ENCODE measurements at regions not wholly inside any gene's neighbourhood (a gene's known extent, or its start where the extent isn't known, plus 50 kb on each side); places are given as distances from the start of the nearest gene placed in this dataset.

GRCh38 chr7:66466081-66466600, 162.5 kb upstream of the KCTD7 start:
- TF ChIP-seq EZH2 (IDR thresholded peaks at IDR 0.05), result no peak
- no peak for TF ChIP-seq POLR2AphosphoS5 (IDR thresholded peaks at IDR 0.05; ENCODE audit: borderline replicate concordance, low read depth, low read length)
- TF ChIP-seq FOXP2 (optimal IDR thresholded peaks at IDR 0.05; ENCODE audit: control extremely low read depth, extremely low read length, insufficient read depth), result no peak

Measured in SK-N-MC (cell line).